ENCODE measurements at regions not wholly inside any gene's neighbourhood (a gene's known extent, or its start where the extent isn't known, plus 50 kb on each side); places are given as distances from the start of the nearest gene placed in this dataset.

GRCh38 chr7:128189231-128189930 is 51.7 kb upstream of the LEP start:
- no peak overlapping the region for H2AFZ ChIP-seq (ENCODE audit: low read length)

GRCh38 chr7:128190051-128190647 is 50.9 kb upstream of the LEP start:
- Histone ChIP-seq H3K4me1 (ENCODE audit: insufficient read depth, low read length) (no peaks in the 10 kb centered on the region), H3K4me3 (ENCODE audit: insufficient read depth, low read length) (no peak overlapping the region), H2AFZ (ENCODE audit: low read length) (no peak overlapping the region), H3K27ac (ENCODE audit: low read depth, low read length) (no peak overlapping the region), H3K4me2 (ENCODE audit: insufficient read depth, low read length) (no peak overlapping the region), H3K79me2 (ENCODE audit: insufficient read depth, low read length) (no peaks in the 10 kb centered on the region), H4K20me1 (ENCODE audit: insufficient read depth, low read length) (no peaks in the 10 kb centered on the region), H3K36me3 (ENCODE audit: insufficient read depth, low read length) (no peaks in the 10 kb centered on the region), H3K9me3 (ENCODE audit: low read depth, low read length) (no peaks in the 10 kb centered on the region), H3K27me3 (ENCODE audit: insufficient read depth, low read length) (peaks cover 55% of the 10 kb centered on the region)
- DNase-seq (ENCODE audit: insufficient read length, low spot score, missing footprints), result no peak
- TF ChIP-seq CTCF (IDR thresholded peaks at IDR 0.05; ENCODE audit: extremely low read depth, low read depth, low read length), result no peak

More at GRCh38 chr7:128189231-128189930, 51.7 kb upstream of the LEP start:
- Histone ChIP-seq H3K4me1 (ENCODE audit: insufficient read depth, low read length) (no peaks in the 10 kb centered on the region), H3K4me2 (ENCODE audit: insufficient read depth, low read length) (no peak overlapping the region), H3K27ac (ENCODE audit: low read depth, low read length) (no peak overlapping the region), H3K27me3 (ENCODE audit: insufficient read depth, low read length) (peaks cover 63% of the 10 kb centered on the region), H3K9me3 (ENCODE audit: low read depth, low read length) (no peaks in the 10 kb centered on the region), H4K20me1 (ENCODE audit: insufficient read depth, low read length) (no peaks in the 10 kb centered on the region), H3K4me3 (ENCODE audit: insufficient read depth, low read length) (no peak overlapping the region), H3K36me3 (ENCODE audit: insufficient read depth, low read length) (no peaks in the 10 kb centered on the region), H3K79me2 (ENCODE audit: insufficient read depth, low read length) (no peaks in the 10 kb centered on the region)
- no peak for DNase-seq (ENCODE audit: insufficient read length, low spot score, missing footprints)
- TF ChIP-seq CTCF (IDR thresholded peaks at IDR 0.05; ENCODE audit: extremely low read depth, low read depth, low read length), result no peak

- H3K27ac ChIP-seq (ENCODE audit: low read depth, low read length), result no peak overlapping the region
- H3K36me3 ChIP-seq (ENCODE audit: insufficient read depth, low read length), result no peaks in the 10 kb centered on the region
- DNase-seq (ENCODE audit: insufficient read length, low spot score, missing footprints), result no peak
- no peaks in the 10 kb centered on the region for H4K20me1 ChIP-seq (ENCODE audit: insufficient read depth, low read length)
- H3K4me3 ChIP-seq (ENCODE audit: insufficient read depth, low read length), result no peak overlapping the region
- H3K27me3 ChIP-seq (ENCODE audit: insufficient read depth, low read length), result peaks cover 45% of the 10 kb centered on the region
- H3K9me3 ChIP-seq (ENCODE audit: low read depth, low read length), result no peaks in the 10 kb centered on the region
- no peak overlapping the region for H2AFZ ChIP-seq (ENCODE audit: low read length)
- TF ChIP-seq CTCF (IDR thresholded peaks at IDR 0.05; ENCODE audit: extremely low read depth, low read depth, low read length), result no peak
- no peaks in the 10 kb centered on the region for H3K4me1 ChIP-seq (ENCODE audit: insufficient read depth, low read length)
- no peaks in the 10 kb centered on the region for H3K79me2 ChIP-seq (ENCODE audit: insufficient read depth, low read length)
- no peak overlapping the region for H3K4me2 ChIP-seq (ENCODE audit: insufficient read depth, low read length)
These were observed 49.8 kb upstream of the LEP start for GRCh38 chr7:128191136-128191844.

Data from osteoblast (primary cell).